HCT116 (cell line): ENCODE measurements at regions not wholly inside any gene's neighbourhood (a gene's known extent, or its start where the extent isn't known, plus 50 kb on each side); places are given as distances from the start of the nearest gene placed in this dataset.

Source experiments
- ATAC-seq: fragments of 200-7000 bp; cut with Tn5 transposase; 2 replicates; pipeline ENCODE4 v1.9.1; 2020; ENCODE audit warnings: mild to moderate bottlenecking, moderate library complexity
- BruUV-seq: library from RNA; stranded (reverse); fragments of 400-500 nt; replicated peaks from 2 replicates; lab custom pipeline; 2021; lab: Mats Ljungman, UMichigan
- CTCF ChIA-PET: fragments of 300-600 bp; sonication (Branson Sonifier 250); formaldehyde crosslinking; loops from one replicate; lab custom pipeline; 2021; ENCODE audit warnings: antibody characterized with exemption; lab: Charles Lee
- POLR2A ChIA-PET: fragments of 300-600, 350-600 bp; sonication (Branson Sonifier 250); formaldehyde crosslinking; loops from one replicate; lab custom pipeline; 2021; ENCODE audit warnings: antibody characterized with exemption; lab: Charles Lee
- RAD21 ChIA-PET, 2 experiments: fragments of 300-600 bp; sonication (Branson Sonifier 250); formaldehyde crosslinking; loops; one replicate each; lab custom pipeline; 2023; ENCODE audit warnings: low total read pairs in 2 of 2; ENCODE audit not compliant: uncharacterized antibody in 2 of 2, unreplicated experiment in 2 of 2, low non-redundant PET in 1 of 2; lab: Charles Lee
- DNase-seq: peaks from one replicate; pipeline ENCODE4 v3.0.0-alpha.2; 2010; ENCODE audit warnings: low read depth, low spot score
- H2AFZ ChIP-seq: fragments of 200-600 bp; shearing (Covaris generic), sonication (generic); 2 replicates; pipeline ENCODE4 v1.6.1; 2017; ENCODE audit warnings: low read depth, mixed run types, mixed read lengths, antibody characterized with exemption, low read length; ENCODE audit not compliant: poor library complexity, severe bottlenecking
- H3K27ac ChIP-seq: 2 replicates; pipeline ENCODE4 v1.5.1; 2012; ENCODE audit warnings: low read depth, low read length
- H3K27me3 ChIP-seq: fragments of 200-600 bp; sonication (generic); 2 replicates; pipeline ENCODE4 v1.6.1; 2016; ENCODE audit warnings: mixed run types, low read length, mixed read lengths; ENCODE audit not compliant: insufficient read depth
- H3K36me3 ChIP-seq, 2 experiments: fragments of 200-500 bp in 1 of 2; fragments of 200-600 bp in 1 of 2; sonication (Bioruptor generic) in 1 of 2; sonication (generic) in 1 of 2; 2 replicates each; pipeline versions ENCODE4 v1.5.1 to v1.6.1; 2014 to 2016; ENCODE audit warnings: low read length in 2 of 2, inconsistent platforms in 1 of 2, mixed read lengths in 1 of 2, mixed run types in 1 of 2; ENCODE audit not compliant: insufficient read depth in 2 of 2, control insufficient read depth in 1 of 2
- H3K4me1 ChIP-seq, 2 experiments: fragments of 200-600 bp in 1 of 2; sonication (generic) in 1 of 2; 2 replicates each; pipeline versions ENCODE4 v1.5.1 to v1.6.1; 2012 to 2017; ENCODE audit warnings: low read length in 2 of 2, inconsistent platforms in 1 of 2, mild to moderate bottlenecking in 1 of 2, mixed read lengths in 1 of 2, mixed run types in 1 of 2, moderate library complexity in 1 of 2; ENCODE audit not compliant: insufficient read depth in 2 of 2, control insufficient read depth in 1 of 2
- H3K4me2 ChIP-seq: fragments of 200-600 bp; sonication (generic); 2 replicates; pipeline ENCODE4 v1.6.1; 2017; ENCODE audit warnings: mixed run types, low read length, mixed read lengths
- H3K4me3 ChIP-seq, 2 experiments: fragments of 200-600 bp in 1 of 2; sonication (generic) in 1 of 2; replicated peaks in 1 of 2; 2 replicates each; pipeline ENCODE4 v1.5.1; 2011 to 2016; ENCODE audit warnings: low read length in 2 of 2, control low read depth in 1 of 2, low read depth in 1 of 2, mild to moderate bottlenecking in 1 of 2, mixed read lengths in 1 of 2, mixed run types in 1 of 2
- H3K79me2 ChIP-seq: fragments of 200-600 bp; sonication (generic); 2 replicates; pipeline ENCODE4 v1.6.1; 2017; ENCODE audit warnings: mild to moderate bottlenecking, mixed run types, low read length, moderate library complexity, mixed read lengths; ENCODE audit not compliant: insufficient read depth
- H3K9ac ChIP-seq: fragments of 200-600 bp; sonication (generic); 2 replicates; pipeline ENCODE4 v1.6.1; 2016; ENCODE audit warnings: low read length, mixed read lengths
- H3K9me2 ChIP-seq: fragments of 200-600 bp; sonication (generic), shearing (Covaris generic); 2 replicates; pipeline ENCODE4 v1.6.1; 2017; ENCODE audit warnings: mixed run types, mild to moderate bottlenecking, moderate library complexity; ENCODE audit not compliant: insufficient read depth
- H3K9me3 ChIP-seq, 2 experiments: fragments of 200-500 bp in 1 of 2; fragments of 200-600 bp in 1 of 2; sonication (Bioruptor generic) in 1 of 2; sonication (generic) in 1 of 2; 2 replicates each; pipeline ENCODE4 v1.6.1; 2014 to 2017; ENCODE audit warnings: low read length in 2 of 2, mixed read lengths in 2 of 2, inconsistent platforms in 1 of 2, low read depth in 1 of 2, mild to moderate bottlenecking in 1 of 2, mixed run types in 1 of 2, moderate library complexity in 1 of 2; ENCODE audit not compliant: control insufficient read depth in 1 of 2, insufficient read depth in 1 of 2
- H4K20me1 ChIP-seq: fragments of 200-600 bp; sonication (generic), shearing (Covaris generic); 2 replicates; pipeline ENCODE4 v1.6.1; 2017; ENCODE audit warnings: mixed run types, mild to moderate bottlenecking, moderate library complexity; ENCODE audit not compliant: insufficient read depth
- FOSL1 ChIP-seq: IDR thresholded peaks from 2 replicates; pipeline ENCODE4 v1.6.1; 2012; ENCODE audit warnings: low read depth
- MAX ChIP-seq: IDR thresholded peaks from 2 replicates; pipeline ENCODE4 v1.6.1; 2012
- POLR2A ChIP-seq: IDR thresholded peaks from 2 replicates; pipeline ENCODE4 v1.7.0; 2011; ENCODE audit warnings: borderline replicate concordance; ENCODE audit not compliant: insufficient read depth, insufficient read length; ENCODE audit errors: extremely low read depth
- SIN3A ChIP-seq: IDR thresholded peaks from 2 replicates; pipeline ENCODE4 v1.6.1; 2012; ENCODE audit warnings: low read depth
- SP1 ChIP-seq: IDR thresholded peaks from 2 replicates; pipeline ENCODE4 v1.6.1; 2012; ENCODE audit warnings: low read depth
- intact Hi-C: fragments of 100-400 bp; cut with micrococcal nuclease; formaldehyde crosslinking; loops from 2 replicates; pipeline ENCODE4 v1.10.0; 2022

- ChIA-PET RAD21 (no interaction called here), POLR2A (no interaction called here), CTCF (no interaction called here)
- no peaks in the 10 kb centered on the region for H3K79me2 ChIP-seq
- DNase-seq: no peak
- no peaks in the 10 kb centered on the region for H3K27me3 ChIP-seq
- no peak for TF ChIP-seq SIN3A
- no peak for TF ChIP-seq MAX
- no peak for TF ChIP-seq SP1
- no peak for TF ChIP-seq POLR2A
- H3K9me2 ChIP-seq: no peaks in the 10 kb centered on the region
- no peaks in the 10 kb centered on the region for H4K20me1 ChIP-seq
- no peak overlapping the region for H3K27ac ChIP-seq
- BruUV-seq: no TSS peak
- H3K4me2 ChIP-seq: no peak overlapping the region
- intact Hi-C loops: loop anchor here (10.0 kb wide), 1 partner anchor 1122 kb away; no protein-coding TSS in a partner anchor
- H3K4me1 ChIP-seq: peaks cover 0 to 3% of the 10 kb centered on the region in 2 experiments; a peak in 1 of 4 replicates
- no peaks in the 10 kb centered on the region for H3K36me3 ChIP-seq
- no peak for ATAC-seq
- no peak overlapping the region for H3K9ac ChIP-seq
- H3K4me3 ChIP-seq: no peak overlapping the region
- no peaks in the 10 kb centered on the region for H3K9me3 ChIP-seq
- no peak overlapping the region for H2AFZ ChIP-seq
These were observed 508.2 kb upstream of the FAM241A start for GRCh38 chr4:111636961-111637585.

GRCh38 chr4:111639120-111639690 lies 506.0 kb upstream of the FAM241A start:
- ATAC-seq: no peak
- peak overlapping the region; percentile 89 for H2AFZ ChIP-seq

More at GRCh38 chr4:111639120-111639690, 506.0 kb upstream of the FAM241A start:
- no peak for TF ChIP-seq FOSL1
- BruUV-seq: no TSS peak
- Histone ChIP-seq H3K9ac (no peak overlapping the region), H3K9me2 (no peaks in the 10 kb centered on the region), H3K27me3 (no peaks in the 10 kb centered on the region), H3K4me1 (peaks cover 0 to 3% of the 10 kb centered on the region in 2 experiments; a peak in 1 of 4 replicates), H3K4me3 (no peak overlapping the region), H3K27ac (no peak overlapping the region), H3K79me2 (no peaks in the 10 kb centered on the region), H3K36me3 (no peaks in the 10 kb centered on the region), H3K4me2 (no peak overlapping the region), H4K20me1 (no peaks in the 10 kb centered on the region; the same call in 1 of the 2 replicates), H3K9me3 (no peaks in the 10 kb centered on the region)
- intact Hi-C loops: loop anchor here (10.0 kb wide), 1 partner anchor 1124 kb away; no protein-coding TSS in a partner anchor
- CTCF ChIA-PET: interaction anchor here (0.9 to 1.4 kb wide), 3 partner anchors 215 to 392 kb away, joined by 4 to 9 read pairs (median 5); no protein-coding TSS in a partner anchor
- DNase-seq: no peak
- POLR2A ChIA-PET: no interaction called here
- RAD21 ChIA-PET: no interaction called here
